HG02678 (cell line): ENCODE measurements at regions not wholly inside any gene's neighbourhood (a gene's known extent, or its start where the extent isn't known, plus 50 kb on each side); places are given as distances from the start of the nearest gene placed in this dataset.
A peak's percentile ranks its signal among the peaks of the same experiment; 100 is the strongest.
"Not testable (repeated sequence)": the region's sequence is repeated elsewhere in the genome, so short reads cannot be mapped to it uniquely, and the experiment has no call there.

Source experiments
- ATAC-seq: cut with Tn5 transposase; IDR thresholded peaks from one replicate; pipeline ENCODE4 v1.9.1; 2021; ENCODE audit warnings: mild to moderate bottlenecking, moderate library complexity; ENCODE audit not compliant: unreplicated experiment

GRCh38 chr7:66413379-66414114 lies 208.4 kb downstream of the TPST1 start:
- peak; percentile 70 for ATAC-seq

GRCh38 chr7:66415659-66416265 lies 210.6 kb downstream of the TPST1 start:
- no peak for ATAC-seq

GRCh38 chr7:66418537-66418936 lies 210.1 kb upstream of the KCTD7 start:
- no peak for ATAC-seq

DNA sequence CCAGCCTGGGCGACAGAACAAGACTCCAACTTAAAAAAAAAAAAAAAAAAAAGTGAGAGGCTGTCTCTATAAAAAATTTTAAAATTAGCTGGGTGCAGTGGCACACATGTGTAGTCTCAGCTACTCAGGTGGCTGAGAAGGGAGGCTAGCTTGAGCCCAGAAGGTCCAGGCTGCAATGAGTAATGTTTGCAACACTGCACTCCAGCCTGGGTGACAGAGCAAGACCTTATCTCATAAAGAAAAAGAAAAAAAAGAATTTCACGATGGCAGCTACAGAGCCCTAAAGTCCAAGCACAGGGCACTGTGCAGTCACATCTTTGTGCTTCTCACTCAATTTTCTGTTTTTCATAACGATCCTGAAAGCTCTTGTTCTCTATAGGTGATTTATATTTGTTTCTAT lies 209.5 kb upstream of the KCTD7 start:
- no peak for ATAC-seq

- no peak for ATAC-seq
Observed at GRCh38 chr7:66421830-66422475, 206.7 kb upstream of the KCTD7 start.

GRCh38 chr7:66423729-66424128 lies 205.0 kb upstream of the KCTD7 start:
- ATAC-seq: no peak

- no peak for ATAC-seq
Observed at GRCh38 chr7:66426332-66426731, 202.3 kb upstream of the KCTD7 start.

GRCh38 chr7:66426996-66427395 lies 201.7 kb upstream of the KCTD7 start:
- ATAC-seq: no peak

GRCh38 chr7:66427956-66428355 lies 200.7 kb upstream of the KCTD7 start:
- no peak for ATAC-seq

DNA sequence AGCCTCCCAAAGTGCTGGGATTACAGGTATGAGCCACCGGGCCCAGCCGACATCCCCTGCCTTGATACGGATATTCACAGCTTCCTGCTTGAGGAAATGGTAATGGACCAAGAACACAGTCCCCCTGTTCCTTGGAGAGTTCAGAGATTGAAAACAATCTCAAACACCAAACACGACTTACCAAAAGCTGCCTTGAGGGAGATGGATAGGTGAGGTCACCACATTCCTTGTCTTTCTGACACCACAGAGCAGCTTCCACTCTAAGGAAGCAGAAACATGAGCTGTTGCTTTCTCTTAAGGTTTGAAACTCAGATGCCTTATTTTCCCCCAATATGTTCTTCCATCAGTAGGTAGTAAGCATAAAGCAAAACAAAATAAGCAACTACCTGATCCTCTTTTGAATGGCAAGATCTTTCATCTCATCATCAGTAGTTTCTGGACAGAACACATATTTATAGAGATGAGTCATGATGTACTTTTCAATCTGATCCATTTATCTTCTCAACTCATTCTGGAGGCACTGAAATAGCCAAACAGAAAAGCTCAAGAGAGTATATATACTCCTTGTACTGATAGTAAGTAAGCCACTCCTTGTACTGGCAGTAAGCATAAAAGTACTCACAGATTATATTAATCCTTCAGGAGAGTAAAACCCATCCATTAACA lies 199.1 kb upstream of the KCTD7 start:
- no peak for ATAC-seq

DNA sequence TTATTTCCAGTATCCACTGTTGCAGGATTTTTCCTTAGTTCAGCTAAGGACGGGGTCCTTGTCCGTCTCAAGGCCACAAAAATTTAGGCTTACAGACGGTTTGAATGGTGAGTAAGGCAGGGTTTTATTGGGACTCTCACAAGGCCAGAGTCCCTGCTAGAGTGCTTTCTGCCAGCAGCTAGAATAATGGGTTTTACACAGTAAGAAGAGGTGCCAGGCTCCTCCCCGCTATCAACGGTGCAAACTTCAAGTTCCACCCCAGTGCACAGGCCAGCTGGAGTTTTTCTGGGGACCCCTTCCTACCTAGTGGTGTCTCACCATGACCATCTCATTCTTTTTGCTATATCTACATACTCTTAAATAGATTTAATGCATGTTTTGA lies 198.5 kb upstream of the KCTD7 start:
- ATAC-seq: no peak

DNA sequence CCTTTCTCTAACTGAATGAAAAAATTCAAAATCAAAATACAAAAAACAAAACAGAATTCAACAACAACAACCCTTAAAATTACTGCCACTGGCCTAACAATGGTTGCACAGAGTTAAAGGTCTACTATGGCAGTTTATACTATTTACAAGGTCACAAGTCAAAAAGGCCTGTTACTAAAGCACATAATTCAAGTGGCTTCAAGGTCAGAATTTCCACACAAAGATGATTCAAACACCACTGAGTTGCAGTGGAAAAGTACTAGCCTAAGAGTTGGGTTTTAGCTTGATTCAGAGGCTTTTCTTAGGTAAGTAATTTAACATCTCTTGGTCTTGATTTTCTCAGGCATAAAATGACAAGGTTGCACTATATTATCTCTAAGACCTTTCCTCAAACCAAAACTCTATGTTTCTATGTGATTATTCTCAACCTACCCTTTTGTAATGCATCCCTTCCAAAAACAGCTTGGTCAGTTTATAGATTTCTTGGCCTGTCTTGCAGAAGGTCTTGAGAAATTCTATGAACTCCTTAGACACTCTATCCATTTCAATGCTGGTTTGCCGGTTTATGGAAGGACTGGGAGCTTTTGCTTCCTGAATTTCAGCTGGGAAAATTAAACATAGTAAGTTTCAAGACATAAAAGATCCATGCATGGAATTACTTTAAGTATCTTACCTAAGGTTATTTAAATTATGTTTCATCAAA lies 189.8 kb upstream of the KCTD7 start:
- ATAC-seq: not testable (repeated sequence)

GRCh38 chr7:66442385-66442784 lies 186.3 kb upstream of the KCTD7 start:
- no peak for ATAC-seq

DNA sequence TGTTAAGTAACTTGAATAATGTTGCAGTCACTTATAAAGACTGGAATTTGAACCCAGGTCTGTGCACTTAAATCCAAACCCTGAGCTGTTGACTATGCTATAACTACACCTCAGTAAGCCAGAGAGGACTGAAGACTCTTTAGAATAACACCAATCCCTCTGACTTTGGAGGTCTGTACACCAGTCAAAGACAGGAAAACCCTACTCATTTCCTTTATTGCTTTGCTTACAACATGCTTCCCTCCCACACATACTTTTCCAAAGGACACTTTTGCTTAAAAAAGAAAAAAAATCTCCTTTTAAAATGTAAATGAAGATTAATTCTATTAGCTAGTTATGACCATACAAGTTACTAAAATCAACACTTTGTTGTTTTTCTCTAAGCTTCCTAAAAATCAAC lies 184.7 kb upstream of the KCTD7 start:
- ATAC-seq: no peak

DNA sequence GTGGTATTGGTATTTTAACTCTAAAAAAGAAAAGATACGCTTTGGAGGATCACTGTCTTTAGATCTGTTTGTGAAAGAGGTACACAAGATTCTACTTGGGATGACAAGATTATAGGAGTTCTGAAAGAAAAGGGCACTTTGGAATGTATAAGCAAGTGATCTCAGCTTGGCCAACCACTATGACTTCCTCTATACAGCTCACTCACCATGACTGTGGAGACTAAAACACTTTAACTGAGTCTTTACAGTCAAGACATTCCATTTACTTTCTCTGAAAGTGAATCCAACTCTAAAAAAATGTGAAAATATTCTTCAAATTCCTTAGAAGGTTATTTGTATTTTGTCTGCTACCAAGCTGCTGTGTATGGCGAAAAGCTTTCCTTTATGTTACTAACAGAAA lies 181.7 kb upstream of the KCTD7 start:
- not testable (repeated sequence) for ATAC-seq

DNA sequence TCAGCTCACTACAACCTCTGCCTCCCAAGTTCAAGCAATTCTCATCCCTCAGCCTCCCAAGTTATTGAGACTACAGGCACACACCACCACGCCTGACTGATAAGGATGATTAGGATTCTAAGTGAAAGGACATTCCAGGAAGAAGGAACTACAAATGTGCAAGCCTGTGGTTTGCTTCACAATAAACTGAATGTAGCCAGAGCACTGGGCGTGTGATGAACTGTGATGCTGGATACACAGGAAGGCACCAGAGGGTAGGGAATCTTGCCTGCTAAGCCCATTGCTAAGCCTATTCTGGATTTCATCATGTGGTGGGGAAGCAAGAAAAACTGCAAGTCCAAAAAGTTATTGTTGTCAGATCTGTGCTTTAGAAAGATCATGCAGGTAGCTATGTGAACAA lies 177.9 kb upstream of the KCTD7 start:
- ATAC-seq: not testable (repeated sequence)

DNA sequence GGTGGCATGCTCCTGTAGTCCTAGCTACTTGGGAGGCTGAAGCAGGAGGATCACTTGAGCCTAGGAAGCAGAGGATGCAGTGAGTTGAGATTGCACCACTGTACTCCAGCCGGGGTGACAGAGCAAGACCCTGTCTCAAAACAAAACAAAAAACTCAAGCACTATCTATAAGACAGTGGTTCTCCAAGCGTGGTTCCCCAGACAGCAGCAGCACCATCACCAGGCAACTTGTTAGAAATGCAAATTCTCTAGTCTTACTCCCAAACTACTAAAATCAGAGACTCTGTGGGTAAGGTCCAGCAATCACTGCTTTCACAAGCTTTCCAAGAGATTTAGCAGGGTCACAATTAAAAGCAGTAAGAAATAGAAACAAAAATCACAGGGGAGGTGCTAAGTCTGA lies 177.0 kb upstream of the KCTD7 start:
- ATAC-seq: peak; percentile 41

GRCh38 chr7:66452165-66452564 lies 176.5 kb upstream of the KCTD7 start:
- peak; percentile 15 for ATAC-seq

DNA sequence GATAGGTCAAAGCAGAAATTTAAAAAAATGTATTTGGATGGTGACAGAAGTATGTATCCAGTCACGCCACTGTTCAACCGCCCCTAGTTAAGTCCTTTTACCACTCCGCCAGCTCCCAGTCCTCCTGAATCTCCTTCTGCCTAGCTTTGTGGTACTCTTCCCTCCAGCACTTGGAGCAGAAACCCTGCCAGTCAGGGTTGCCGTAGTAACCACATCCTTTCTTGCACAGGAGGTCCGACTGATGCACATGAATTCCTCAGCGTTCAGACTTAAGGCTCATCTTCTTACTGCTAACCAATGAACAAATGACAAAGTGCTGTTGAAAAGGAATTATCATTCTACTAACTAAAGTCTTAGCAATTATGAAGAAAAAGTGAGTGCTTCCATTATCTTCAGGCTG lies 175.3 kb upstream of the KCTD7 start:
- no peak for ATAC-seq

DNA sequence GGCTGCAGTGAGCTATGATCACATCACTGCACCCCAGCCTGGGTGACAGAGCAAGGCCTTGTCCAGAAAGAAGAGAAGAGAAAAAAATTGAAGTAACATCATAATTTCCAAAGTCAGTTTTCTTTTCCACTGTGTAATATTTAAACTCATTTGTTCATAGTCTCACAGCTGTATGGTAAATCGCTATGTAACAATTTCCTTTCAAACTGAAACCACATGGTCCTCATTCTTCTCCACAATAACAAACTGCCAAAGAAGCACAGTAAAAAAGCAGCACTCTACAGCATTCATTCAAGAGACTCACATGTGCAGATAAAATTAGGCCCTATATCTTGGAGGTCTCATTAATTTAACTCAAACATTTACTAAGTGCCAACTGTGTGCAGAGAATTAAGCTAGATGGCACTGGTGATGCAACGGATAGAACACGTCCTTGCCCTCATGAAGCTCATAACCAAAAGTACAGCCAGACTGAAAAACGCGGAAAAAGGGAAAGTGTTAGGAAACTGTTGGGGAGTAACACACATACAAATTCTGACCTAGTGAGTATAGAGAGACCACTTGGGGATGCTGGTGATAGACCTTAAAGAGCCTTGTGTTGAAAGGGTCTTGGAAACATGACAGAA lies 174.0 kb upstream of the KCTD7 start:
- no peak for ATAC-seq

DNA sequence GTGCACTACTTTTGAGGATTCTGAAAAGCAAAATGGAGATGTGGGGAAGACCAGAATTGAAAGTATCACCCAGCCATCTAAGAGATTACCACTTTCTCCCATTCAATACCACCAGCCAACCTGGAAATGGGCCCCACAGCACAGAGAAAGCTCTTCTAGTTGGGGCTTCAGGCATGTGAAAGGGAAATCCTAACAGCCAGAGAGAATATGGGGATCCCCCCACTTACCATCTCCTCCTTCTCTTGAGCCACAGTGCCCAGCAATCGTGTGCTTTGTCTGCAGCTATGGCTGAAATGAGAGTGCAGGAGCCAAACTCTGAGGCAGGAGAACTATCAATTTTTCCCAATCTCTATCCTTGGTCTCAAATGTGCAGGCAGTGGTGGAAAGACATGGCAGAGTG lies 173.2 kb upstream of the KCTD7 start:
- ATAC-seq: not testable (repeated sequence)
